ENCODE measurements at regions not wholly inside any gene's neighbourhood (a gene's known extent, or its start where the extent isn't known, plus 50 kb on each side); places are given as distances from the start of the nearest gene placed in this dataset.

DNA sequence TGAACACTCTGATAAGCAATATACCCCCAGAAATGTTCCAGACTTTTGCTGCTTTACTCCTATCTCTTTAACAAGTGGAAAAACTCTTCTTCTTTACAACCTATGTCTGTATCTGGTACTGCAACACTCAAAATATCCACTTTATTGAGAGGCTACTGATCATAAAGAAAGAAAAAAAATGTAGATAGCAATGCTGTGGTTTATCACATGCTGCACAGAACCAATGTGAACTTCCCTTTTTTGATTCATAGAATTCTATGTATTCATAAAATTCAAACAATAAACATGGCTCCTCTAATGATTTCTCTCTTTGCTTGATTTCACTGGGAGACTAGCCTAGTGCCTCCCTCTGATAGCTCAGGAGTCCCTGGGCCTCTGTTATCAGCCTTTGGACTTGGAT, 223.5 kb downstream of the ZNF674 start:
- Histone ChIP-seq H3K4me3 (ENCODE audit: severe bottlenecking) (no peak overlapping the region), H3K27ac (ENCODE audit: poor library complexity, severe bottlenecking) (peak overlapping the region; percentile 57), H3K27me3 (ENCODE audit: insufficient read depth, poor library complexity, severe bottlenecking) (no peaks in the 10 kb centered on the region), H3K4me1 (ENCODE audit: insufficient read depth, poor library complexity, severe bottlenecking) (peaks cover 30% of the 10 kb centered on the region), H3K36me3 (ENCODE audit: low read depth) (peaks cover 17% of the 10 kb centered on the region), H3K9me3 (ENCODE audit: severe bottlenecking) (no peaks in the 10 kb centered on the region)
- no peak for ATAC-seq (ENCODE audit: low read depth)
- DNase-seq (ENCODE audit: low spot score): no peak
- TF ChIP-seq, protein P1, sequence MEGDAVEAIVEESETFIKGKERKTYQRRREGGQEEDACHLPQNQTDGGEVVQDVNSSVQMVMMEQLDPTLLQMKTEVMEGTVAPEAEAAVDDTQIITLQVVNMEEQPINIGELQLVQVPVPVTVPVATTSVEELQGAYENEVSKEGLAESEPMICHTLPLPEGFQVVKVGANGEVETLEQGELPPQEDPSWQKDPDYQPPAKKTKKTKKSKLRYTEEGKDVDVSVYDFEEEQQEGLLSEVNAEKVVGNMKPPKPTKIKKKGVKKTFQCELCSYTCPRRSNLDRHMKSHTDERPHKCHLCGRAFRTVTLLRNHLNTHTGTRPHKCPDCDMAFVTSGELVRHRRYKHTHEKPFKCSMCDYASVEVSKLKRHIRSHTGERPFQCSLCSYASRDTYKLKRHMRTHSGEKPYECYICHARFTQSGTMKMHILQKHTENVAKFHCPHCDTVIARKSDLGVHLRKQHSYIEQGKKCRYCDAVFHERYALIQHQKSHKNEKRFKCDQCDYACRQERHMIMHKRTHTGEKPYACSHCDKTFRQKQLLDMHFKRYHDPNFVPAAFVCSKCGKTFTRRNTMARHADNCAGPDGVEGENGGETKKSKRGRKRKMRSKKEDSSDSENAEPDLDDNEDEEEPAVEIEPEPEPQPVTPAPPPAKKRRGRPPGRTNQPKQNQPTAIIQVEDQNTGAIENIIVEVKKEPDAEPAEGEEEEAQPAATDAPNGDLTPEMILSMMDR (IDR thresholded peaks at IDR 0.05; ENCODE audit: poor library complexity, severe bottlenecking): no peak

DNA sequence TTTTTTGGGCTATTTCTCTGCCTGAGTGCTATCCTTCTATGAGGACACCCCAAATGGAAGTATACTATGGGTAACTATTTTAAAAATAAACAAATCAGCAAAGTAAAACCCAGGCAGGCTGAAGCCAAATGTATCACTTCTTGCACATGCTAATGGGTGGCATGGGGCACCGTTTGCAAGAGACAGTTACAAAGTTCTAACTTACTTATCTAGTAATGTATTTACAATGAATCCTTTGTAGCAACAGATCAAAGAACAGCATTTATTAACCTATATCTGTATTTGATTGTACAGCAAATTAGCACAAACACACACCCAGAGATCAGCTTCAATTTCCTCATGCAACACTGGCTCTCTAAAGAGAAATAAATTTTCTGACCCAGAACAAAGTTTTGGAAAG, 225.5 kb downstream of the ZNF674 start:
- Histone ChIP-seq H3K9me3 (ENCODE audit: severe bottlenecking) (no peaks in the 10 kb centered on the region), H3K4me3 (ENCODE audit: severe bottlenecking) (no peak overlapping the region), H3K27ac (ENCODE audit: poor library complexity, severe bottlenecking) (peak overlapping the region; percentile 57), H3K36me3 (ENCODE audit: low read depth) (peaks cover 9% of the 10 kb centered on the region), H3K27me3 (ENCODE audit: insufficient read depth, poor library complexity, severe bottlenecking) (no peaks in the 10 kb centered on the region), H3K4me1 (ENCODE audit: insufficient read depth, poor library complexity, severe bottlenecking) (peaks cover 14% of the 10 kb centered on the region)
- ATAC-seq (ENCODE audit: low read depth) (no peak), DNase-seq (ENCODE audit: low spot score) (no peak)
- TF ChIP-seq, protein P1 (IDR thresholded peaks at IDR 0.05; ENCODE audit: poor library complexity, severe bottlenecking): no peak

DNA sequence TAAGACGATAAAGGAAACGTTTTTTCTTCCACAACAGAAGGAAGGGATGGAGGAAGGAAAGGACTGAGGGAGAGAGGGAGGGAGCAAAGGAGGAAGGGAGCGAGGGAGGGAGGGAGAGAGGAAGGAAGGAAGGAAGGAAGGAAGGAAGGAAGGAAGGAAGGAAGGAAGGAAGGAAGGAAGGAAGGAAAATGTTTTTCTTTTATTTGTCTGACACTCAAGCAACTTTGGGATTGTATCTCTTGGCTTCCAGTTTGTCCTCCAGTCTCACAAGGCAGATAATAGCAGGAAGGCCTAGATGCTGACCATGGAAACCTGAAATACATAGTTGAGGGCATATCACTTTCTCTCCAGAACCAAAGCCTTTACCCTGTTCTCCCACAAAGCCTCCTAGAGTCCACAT, 226.7 kb downstream of the ZNF674 start:
- ATAC-seq (ENCODE audit: low read depth): no peak
- TF ChIP-seq, protein P1 (IDR thresholded peaks at IDR 0.05; ENCODE audit: poor library complexity, severe bottlenecking): no peak
- DNase-seq (ENCODE audit: low spot score): no peak
- no peaks in the 10 kb centered on the region for H3K9me3 ChIP-seq (ENCODE audit: severe bottlenecking)
- H3K36me3 ChIP-seq (ENCODE audit: low read depth): no peaks in the 10 kb centered on the region
- peaks cover 10% of the 10 kb centered on the region for H3K4me1 ChIP-seq (ENCODE audit: insufficient read depth, poor library complexity, severe bottlenecking)
- no peaks in the 10 kb centered on the region for H3K27me3 ChIP-seq (ENCODE audit: insufficient read depth, poor library complexity, severe bottlenecking)
- no peak overlapping the region for H3K4me3 ChIP-seq (ENCODE audit: severe bottlenecking)
- H3K27ac ChIP-seq (ENCODE audit: poor library complexity, severe bottlenecking): no peak overlapping the region

DNA sequence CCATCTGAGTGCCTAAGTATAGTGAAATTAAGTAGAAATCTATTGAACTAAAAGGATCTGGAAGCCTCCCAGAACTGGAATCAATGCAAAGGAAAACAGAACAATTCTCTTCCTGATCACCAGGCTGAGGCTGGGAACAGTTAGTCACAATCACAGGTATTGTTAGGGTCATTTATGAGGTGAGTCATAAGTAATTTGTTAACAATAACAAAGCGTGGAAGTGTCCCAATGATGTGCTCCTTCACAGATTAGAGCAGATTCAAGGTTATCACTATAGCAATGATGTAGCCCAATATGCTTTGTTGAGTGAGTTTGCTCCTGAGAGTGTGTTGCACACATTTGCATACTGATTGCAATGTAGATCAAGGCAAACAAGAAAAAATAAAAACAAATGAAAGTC, 228.1 kb downstream of the ZNF674 start:
- no peak overlapping the region for H3K27ac ChIP-seq (ENCODE audit: poor library complexity, severe bottlenecking)
- DNase-seq (ENCODE audit: low spot score): no peak
- no peaks in the 10 kb centered on the region for H3K36me3 ChIP-seq (ENCODE audit: low read depth)
- ATAC-seq (ENCODE audit: low read depth): peak; percentile 52; the same call in 2 of the 3 replicates
- no peaks in the 10 kb centered on the region for H3K27me3 ChIP-seq (ENCODE audit: insufficient read depth, poor library complexity, severe bottlenecking)
- H3K4me1 ChIP-seq (ENCODE audit: insufficient read depth, poor library complexity, severe bottlenecking): peaks cover 10% of the 10 kb centered on the region
- no peak overlapping the region for H3K4me3 ChIP-seq (ENCODE audit: severe bottlenecking)
- no peaks in the 10 kb centered on the region for H3K9me3 ChIP-seq (ENCODE audit: severe bottlenecking)
- TF ChIP-seq, protein P1 (IDR thresholded peaks at IDR 0.05; ENCODE audit: poor library complexity, severe bottlenecking): no peak

DNA sequence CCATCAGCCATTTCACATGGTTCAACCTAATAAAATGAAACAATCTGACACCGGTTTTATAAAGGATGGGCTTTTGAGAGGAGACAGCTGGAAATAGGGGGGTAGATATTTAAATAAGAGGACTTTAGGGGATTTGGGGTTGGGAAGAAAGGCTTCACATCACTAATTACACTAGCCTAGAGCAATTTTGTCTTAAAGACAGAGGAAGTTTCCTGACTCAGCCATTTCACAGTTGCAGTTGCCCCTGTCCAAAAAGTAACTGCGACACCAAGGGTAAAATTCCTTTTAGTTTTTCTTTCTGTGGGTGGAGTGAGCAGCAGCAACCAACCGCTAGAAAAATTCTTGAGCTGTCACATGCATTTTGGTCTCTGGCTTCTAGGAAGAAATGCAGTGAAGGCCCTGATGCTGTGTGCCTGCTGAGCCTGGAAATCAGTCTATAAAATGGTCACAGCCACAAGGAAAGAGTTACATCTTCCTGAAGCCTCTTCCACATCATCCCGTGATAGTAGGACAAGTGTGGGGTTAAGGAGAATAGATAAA, 233.6 kb downstream of the ZNF674 start:
- ATAC-seq (ENCODE audit: low read depth) (no peak), DNase-seq (ENCODE audit: low spot score) (no peak)
- H3K9me3 ChIP-seq (ENCODE audit: severe bottlenecking): no peaks in the 10 kb centered on the region
- H3K36me3 ChIP-seq (ENCODE audit: low read depth): no peaks in the 10 kb centered on the region
- no peak overlapping the region for H3K27ac ChIP-seq (ENCODE audit: poor library complexity, severe bottlenecking)
- TF ChIP-seq, protein P1 (IDR thresholded peaks at IDR 0.05; ENCODE audit: poor library complexity, severe bottlenecking): no peak
- H3K27me3 ChIP-seq (ENCODE audit: insufficient read depth, poor library complexity, severe bottlenecking): no peaks in the 10 kb centered on the region
- H3K4me3 ChIP-seq (ENCODE audit: severe bottlenecking): no peak overlapping the region
- H3K4me1 ChIP-seq (ENCODE audit: insufficient read depth, poor library complexity, severe bottlenecking): no peaks in the 10 kb centered on the region

Data from RWPE2 (cell line).